GM19238 (cell line): ENCODE measurements at regions not wholly inside any gene's neighbourhood (a gene's known extent, or its start where the extent isn't known, plus 50 kb on each side); places are given as distances from the start of the nearest gene placed in this dataset.
"Not testable (repeated sequence)": the region's sequence is repeated elsewhere in the genome, so short reads cannot be mapped to it uniquely, and the experiment has no call there.

ENCODE experiments used
- DNase-seq: peaks from one replicate; pipeline ENCODE4 v3.0.0; 2011; ENCODE audit warnings: low spot score; ENCODE audit not compliant: insufficient read length

DNA sequence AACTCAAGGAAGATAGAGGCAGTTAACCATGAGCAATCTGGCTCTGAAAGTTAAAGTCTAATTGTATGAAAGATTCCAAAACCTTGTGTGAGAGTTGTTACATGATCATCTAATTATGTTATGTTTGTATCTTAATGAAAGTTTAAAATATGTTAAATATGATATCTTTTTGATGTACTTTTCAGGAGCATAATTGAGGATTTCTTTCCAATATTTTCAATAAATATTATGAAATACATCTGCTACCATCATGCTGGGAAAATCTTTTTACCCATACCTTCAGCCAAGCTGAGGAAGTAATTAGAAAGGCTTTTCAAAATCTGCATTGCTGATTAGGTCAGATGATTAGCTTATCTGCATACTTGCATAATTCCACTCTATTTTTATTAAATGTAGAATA is 318.4 kb downstream of the KLF12 start:
- DNase-seq: no peak

DNA sequence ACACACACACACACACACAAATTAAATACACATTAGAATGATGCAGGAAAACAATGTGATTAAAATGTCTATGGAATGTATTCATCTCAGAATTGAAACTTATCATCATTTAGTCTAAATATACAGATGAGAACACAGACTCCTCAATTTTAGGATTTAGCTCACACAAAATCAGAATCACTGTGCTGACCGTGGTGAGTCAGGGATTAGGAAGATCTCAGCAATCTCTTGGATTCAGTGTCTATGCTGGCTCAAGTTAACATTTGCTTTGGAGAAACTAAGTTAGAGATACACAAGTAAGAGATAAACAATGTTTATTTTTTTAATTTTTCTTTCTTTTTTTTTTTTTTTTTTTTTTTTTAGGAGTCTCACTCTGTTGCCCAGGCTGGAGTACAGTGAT is 323.6 kb downstream of the KLF12 start:
- no peak for DNase-seq

DNA sequence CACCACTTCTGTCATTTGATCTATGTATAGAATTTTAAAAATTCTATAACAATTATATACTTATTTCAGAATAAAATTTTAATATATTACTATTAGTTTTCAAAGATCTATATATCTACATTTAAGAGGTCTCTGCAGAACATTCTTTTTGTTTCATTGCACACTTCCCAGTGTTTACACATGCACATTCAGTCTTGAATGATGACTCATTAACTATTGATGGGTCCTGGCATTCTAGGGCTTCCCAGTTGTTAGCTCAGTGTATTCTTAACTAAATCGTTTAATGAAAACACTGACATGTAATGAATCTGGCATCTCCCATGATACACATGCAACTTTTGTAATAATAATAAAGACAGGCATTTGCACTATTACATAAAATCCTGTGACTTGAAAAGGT is 324.6 kb downstream of the KLF12 start:
- no peak for DNase-seq

- DNase-seq: no peak
These were observed 325.9 kb downstream of the KLF12 start for GRCh38 chr13:73808318-73808717.

- DNase-seq: not testable (repeated sequence)
These were observed 328.8 kb downstream of the KLF12 start for GRCh38 chr13:73805326-73805958.

DNA sequence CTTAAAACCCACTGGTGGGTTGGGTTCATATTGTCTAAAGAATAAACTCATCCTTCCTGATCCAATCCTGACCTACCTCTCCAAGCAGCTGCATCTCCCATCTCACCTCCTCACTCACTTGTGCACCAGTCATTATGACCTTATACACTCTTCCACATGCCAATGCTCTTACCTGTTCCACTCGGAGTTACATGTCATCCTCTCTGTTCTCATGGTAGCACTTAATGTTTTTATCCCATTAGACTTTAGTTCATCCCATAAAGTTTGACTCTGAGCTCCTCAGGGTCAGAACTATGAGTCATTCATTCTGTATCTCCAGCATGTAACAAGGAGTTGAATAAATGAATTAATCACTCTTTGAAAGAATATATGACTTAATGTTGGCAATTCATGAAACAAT is 330.2 kb downstream of the KLF12 start:
- no peak for DNase-seq

GRCh38 chr13:73800011-73800410 is 334.2 kb downstream of the KLF12 start:
- no peak for DNase-seq

- DNase-seq: no peak
These were observed 339.4 kb downstream of the KLF12 start for GRCh38 chr13:73794755-73795154.

DNA sequence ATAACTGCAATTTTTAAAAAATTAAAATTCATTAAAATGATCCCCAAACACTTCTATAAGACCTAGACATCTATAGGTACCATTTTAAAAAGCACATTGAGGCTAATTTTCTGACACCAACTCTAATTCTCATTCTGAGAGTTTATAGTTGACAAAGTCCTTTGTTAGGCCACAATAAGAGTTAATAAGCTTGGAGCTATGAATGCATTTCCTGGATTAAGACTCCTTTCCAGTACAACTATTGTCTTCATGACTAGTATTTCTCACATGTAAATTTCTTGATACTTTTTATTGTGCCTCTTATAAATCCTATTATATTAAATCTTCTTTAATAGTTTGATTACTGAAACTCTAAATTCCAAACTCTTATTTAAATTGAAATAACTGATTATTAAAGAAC is 340.8 kb downstream of the KLF12 start:
- DNase-seq: no peak

DNA sequence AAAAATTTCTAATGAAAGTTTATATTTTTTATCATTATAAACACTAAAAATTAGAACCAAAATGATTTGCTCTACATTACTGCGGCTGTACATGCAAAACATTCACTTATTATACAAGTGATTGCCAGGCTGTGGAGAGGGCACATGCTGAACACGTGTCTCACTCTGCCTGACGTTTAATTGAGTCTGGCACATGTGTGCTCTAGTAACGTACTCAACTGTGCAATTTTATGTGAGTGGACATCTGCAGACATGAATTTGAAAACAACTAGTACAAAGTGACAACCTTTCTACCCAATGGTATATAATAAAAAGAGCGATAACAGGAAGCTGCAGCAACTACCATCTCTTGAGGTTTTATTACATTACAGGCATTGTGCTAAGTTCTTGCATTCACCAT is 341.4 kb downstream of the KLF12 start:
- no peak for DNase-seq

GRCh38 chr13:73782450-73783449 is 351.5 kb downstream of the KLF12 start:
- no peak for DNase-seq

GRCh38 chr13:73781384-73781783 is 352.8 kb downstream of the KLF12 start:
- DNase-seq: no peak

DNA sequence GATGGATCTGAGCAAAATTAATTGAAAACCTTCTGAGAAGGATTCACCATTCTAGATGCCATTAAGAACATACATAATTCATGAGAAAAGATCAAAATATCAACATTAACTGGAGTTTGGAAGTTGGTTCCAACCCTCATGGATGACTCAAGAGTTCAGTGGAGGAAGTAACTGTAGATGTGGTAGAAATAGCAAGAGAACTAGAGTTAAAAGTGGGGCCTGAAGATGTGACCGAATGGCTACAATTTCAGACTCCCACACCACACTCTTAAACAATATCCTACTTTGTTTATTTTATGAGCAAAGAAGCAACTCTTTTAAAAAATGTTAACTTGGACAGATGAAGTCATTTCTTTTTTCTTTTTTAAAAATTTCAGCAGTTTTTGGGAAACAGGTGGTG is 354.3 kb downstream of the KLF12 start:
- no peak for DNase-seq

- no peak for DNase-seq
These were observed 355.9 kb downstream of the KLF12 start for GRCh38 chr13:73778242-73778864.

DNA sequence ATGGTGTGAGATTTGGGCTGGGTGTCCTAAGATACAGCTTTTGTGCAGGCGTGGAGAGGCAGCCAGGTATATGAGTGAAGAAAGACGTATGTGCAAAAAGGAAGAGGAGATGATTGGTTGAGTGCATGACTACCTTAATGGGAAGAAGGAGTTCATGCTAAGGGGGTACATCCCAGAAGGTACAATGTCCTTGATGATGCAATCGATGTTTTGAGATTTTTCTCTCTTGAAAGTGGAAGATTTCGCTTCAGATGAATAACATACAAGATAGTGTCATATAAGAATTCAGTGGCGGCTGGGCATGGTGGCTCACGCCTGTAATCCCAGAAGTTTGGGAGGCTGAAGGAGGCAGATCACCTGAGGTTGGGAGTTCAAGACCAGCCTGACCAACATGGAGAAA is 357.1 kb downstream of the KLF12 start:
- DNase-seq: no peak

DNA sequence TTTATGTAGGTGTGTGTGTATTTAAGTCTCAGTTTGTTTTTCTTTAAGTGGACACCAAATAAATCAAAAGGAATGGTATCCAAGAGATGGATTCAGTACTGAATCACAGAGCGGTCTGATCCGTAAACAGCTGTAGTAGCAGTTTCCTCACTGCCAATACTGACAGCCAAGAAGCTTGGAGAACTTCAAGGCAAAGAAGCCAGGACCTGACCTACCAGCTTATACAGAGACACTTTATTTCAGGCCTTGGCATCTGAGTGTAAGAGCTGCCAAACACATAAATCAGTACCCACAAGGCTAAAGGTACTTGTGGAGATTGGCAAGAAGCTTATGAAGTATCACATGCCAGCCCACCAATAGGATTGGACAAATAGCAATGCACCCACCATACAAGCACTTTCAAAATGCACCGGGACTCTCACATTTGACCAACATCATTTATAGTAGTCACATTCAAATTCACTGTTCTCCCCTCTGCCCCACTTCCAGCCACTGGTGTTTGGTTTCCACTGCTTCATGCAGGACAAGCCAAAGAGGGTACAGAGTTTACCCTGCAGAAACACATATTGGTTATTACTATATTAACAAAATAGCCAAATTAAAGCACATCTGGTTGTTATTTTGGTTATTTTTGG is 357.9 kb downstream of the KLF12 start:
- DNase-seq: no peak

DNA sequence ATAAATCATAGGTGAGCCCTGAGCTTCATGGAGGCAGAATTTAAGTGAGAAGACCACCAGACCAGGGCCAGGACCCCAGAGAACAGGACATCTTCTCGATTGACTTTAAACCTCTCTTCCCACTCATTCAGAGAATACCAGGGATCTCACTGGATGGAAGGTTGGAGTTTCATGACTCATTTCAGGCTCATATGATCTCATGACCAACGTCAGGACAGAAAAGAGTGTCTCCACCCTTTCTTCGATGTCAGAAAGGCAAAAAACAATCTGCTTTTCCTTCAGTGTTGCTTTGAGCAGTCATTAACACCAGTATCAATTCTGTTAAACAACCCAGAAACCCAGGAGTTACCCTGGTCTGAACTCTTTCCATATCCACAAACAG is 361.0 kb downstream of the KLF12 start:
- no peak for DNase-seq

GRCh38 chr13:73772449-73773167 is 361.6 kb downstream of the KLF12 start:
- no peak for DNase-seq

- no peak for DNase-seq
These were observed 366.4 kb downstream of the KLF12 start for GRCh38 chr13:73767747-73768315.

- no peak for DNase-seq
These were observed 366.9 kb downstream of the KLF12 start for GRCh38 chr13:73767191-73767741.
